ENCODE measurements at regions not wholly inside any gene's neighbourhood (a gene's known extent, or its start where the extent isn't known, plus 50 kb on each side); places are given as distances from the start of the nearest gene placed in this dataset.

- DNase-seq (ENCODE audit: low read depth): no peak
These were observed 85.9 kb upstream of the TBX20 start for GRCh38 chr7:35339811-35340210.

GRCh38 chr7:35336444-35336843, 82.5 kb upstream of the TBX20 start:
- no peak for DNase-seq (ENCODE audit: low read depth)

- no peak for DNase-seq (ENCODE audit: low read depth)
These were observed 80.6 kb upstream of the TBX20 start for GRCh38 chr7:35334506-35334905.

GRCh38 chr7:35333265-35333664, 79.4 kb upstream of the TBX20 start:
- no peak for DNase-seq (ENCODE audit: low read depth)

- no peak for DNase-seq (ENCODE audit: low read depth)
These were observed 78.1 kb upstream of the TBX20 start for GRCh38 chr7:35331730-35332678.

GRCh38 chr7:35329026-35329425, 75.1 kb upstream of the TBX20 start:
- no peak for DNase-seq (ENCODE audit: low read depth)

- no peak for DNase-seq (ENCODE audit: low read depth)
These were observed 65.7 kb upstream of the TBX20 start for GRCh38 chr7:35319606-35320005.

- no peak for DNase-seq (ENCODE audit: low read depth)
These were observed 62.6 kb upstream of the TBX20 start for GRCh38 chr7:35316549-35316948.

GRCh38 chr7:35315517-35315916, 61.6 kb upstream of the TBX20 start:
- DNase-seq (ENCODE audit: low read depth): no peak

- DNase-seq (ENCODE audit: low read depth): no peak
These were observed 60.5 kb upstream of the TBX20 start for GRCh38 chr7:35314354-35314753.

GRCh38 chr7:35313575-35313974, 59.7 kb upstream of the TBX20 start:
- no peak for DNase-seq (ENCODE audit: low read depth)
